ENCODE measurements at regions not wholly inside any gene's neighbourhood (a gene's known extent, or its start where the extent isn't known, plus 50 kb on each side); places are given as distances from the start of the nearest gene placed in this dataset.

DNA sequence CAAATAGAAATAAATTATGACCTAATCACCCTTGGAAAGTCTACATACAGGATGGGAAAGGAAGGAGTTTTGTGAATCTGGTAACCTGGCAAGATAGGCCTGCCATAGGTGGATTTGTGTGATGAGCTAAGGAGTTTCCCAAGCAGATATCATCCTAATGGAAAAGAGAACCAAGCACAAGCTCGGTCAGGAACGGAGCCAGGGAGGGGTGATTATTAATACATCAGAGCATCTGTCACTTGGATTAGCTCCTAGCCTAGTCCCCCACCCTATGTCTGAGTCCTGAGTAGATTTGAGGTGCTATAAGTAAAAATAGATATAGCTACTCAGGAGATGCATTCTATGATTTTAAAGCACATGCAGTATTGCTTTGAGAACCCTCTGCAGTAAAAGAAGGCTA, 57.3 kb upstream of the SMARCA2 start:
- TF ChIP-seq, protein P1, sequence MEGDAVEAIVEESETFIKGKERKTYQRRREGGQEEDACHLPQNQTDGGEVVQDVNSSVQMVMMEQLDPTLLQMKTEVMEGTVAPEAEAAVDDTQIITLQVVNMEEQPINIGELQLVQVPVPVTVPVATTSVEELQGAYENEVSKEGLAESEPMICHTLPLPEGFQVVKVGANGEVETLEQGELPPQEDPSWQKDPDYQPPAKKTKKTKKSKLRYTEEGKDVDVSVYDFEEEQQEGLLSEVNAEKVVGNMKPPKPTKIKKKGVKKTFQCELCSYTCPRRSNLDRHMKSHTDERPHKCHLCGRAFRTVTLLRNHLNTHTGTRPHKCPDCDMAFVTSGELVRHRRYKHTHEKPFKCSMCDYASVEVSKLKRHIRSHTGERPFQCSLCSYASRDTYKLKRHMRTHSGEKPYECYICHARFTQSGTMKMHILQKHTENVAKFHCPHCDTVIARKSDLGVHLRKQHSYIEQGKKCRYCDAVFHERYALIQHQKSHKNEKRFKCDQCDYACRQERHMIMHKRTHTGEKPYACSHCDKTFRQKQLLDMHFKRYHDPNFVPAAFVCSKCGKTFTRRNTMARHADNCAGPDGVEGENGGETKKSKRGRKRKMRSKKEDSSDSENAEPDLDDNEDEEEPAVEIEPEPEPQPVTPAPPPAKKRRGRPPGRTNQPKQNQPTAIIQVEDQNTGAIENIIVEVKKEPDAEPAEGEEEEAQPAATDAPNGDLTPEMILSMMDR (IDR thresholded peaks at IDR 0.05) = no peak
- TF ChIP-seq POLR2A (IDR thresholded peaks at IDR 0.05) = no peak
- no peak for TF ChIP-seq EP300 (IDR thresholded peaks at IDR 0.05)

All from stomach (tissue), 4 donors.